ENCODE measurements at regions not wholly inside any gene's neighbourhood (a gene's known extent, or its start where the extent isn't known, plus 50 kb on each side); places are given as distances from the start of the nearest gene placed in this dataset.
"Not testable (repeated sequence)": the region's sequence is repeated elsewhere in the genome, so short reads cannot be mapped to it uniquely, and the experiment has no call there.

- Mint-ChIP-seq H3K27me3 (no peaks in the 10 kb centered on the region), H3K27ac (no peak overlapping the region), H3K9me3 (no peaks in the 10 kb centered on the region), H3K4me1 (ENCODE audit: low read depth) (no peaks in the 10 kb centered on the region), H3K4me3 (no peak overlapping the region), H3K36me3 (ENCODE audit: low read depth) (no peaks in the 10 kb centered on the region)
- intact Hi-C loops (cut with micrococcal nuclease) = no loop called here
Measured at GRCh38 chr7:19369182-19369581, 224.0 kb upstream of the FERD3L start.

- no peaks in the 10 kb centered on the region for H3K4me1 Mint-ChIP-seq (ENCODE audit: low read depth)
- H3K27me3 Mint-ChIP-seq = no peaks in the 10 kb centered on the region
- no peaks in the 10 kb centered on the region for H3K36me3 Mint-ChIP-seq (ENCODE audit: low read depth)
- H3K9me3 Mint-ChIP-seq = no peaks in the 10 kb centered on the region
- H3K4me3 Mint-ChIP-seq = no peak overlapping the region
- intact Hi-C loops (cut with micrococcal nuclease) = no loop called here
- no peak overlapping the region for H3K27ac Mint-ChIP-seq
Measured at GRCh38 chr7:19368491-19368925, 223.3 kb upstream of the FERD3L start.

GRCh38 chr7:19364950-19365349, 219.7 kb upstream of the FERD3L start:
- no peaks in the 10 kb centered on the region for H3K4me1 Mint-ChIP-seq (ENCODE audit: low read depth)
- H3K36me3 Mint-ChIP-seq (ENCODE audit: low read depth) = no peaks in the 10 kb centered on the region
- no peak overlapping the region for H3K27ac Mint-ChIP-seq
- no peaks in the 10 kb centered on the region for H3K27me3 Mint-ChIP-seq
- no peak overlapping the region for H3K4me3 Mint-ChIP-seq
- intact Hi-C loops (cut with micrococcal nuclease) = no loop called here
- H3K9me3 Mint-ChIP-seq = no peaks in the 10 kb centered on the region

- no peaks in the 10 kb centered on the region for H3K9me3 Mint-ChIP-seq
- H3K27ac Mint-ChIP-seq = no peak overlapping the region
- intact Hi-C loops (cut with micrococcal nuclease) = no loop called here
- no peaks in the 10 kb centered on the region for H3K27me3 Mint-ChIP-seq
- no peaks in the 10 kb centered on the region for H3K36me3 Mint-ChIP-seq (ENCODE audit: low read depth)
- no peaks in the 10 kb centered on the region for H3K4me1 Mint-ChIP-seq (ENCODE audit: low read depth)
- no peak overlapping the region for H3K4me3 Mint-ChIP-seq
Measured at GRCh38 chr7:19362099-19362498, 216.9 kb upstream of the FERD3L start.

GRCh38 chr7:19353180-19353579, 208.0 kb upstream of the FERD3L start:
- no peaks in the 10 kb centered on the region for H3K9me3 Mint-ChIP-seq
- no peak overlapping the region for H3K27ac Mint-ChIP-seq
- no peaks in the 10 kb centered on the region for H3K27me3 Mint-ChIP-seq
- H3K4me3 Mint-ChIP-seq = no peak overlapping the region
- H3K36me3 Mint-ChIP-seq (ENCODE audit: low read depth) = no peaks in the 10 kb centered on the region
- H3K4me1 Mint-ChIP-seq (ENCODE audit: low read depth) = no peaks in the 10 kb centered on the region
- intact Hi-C loops (cut with micrococcal nuclease) = no loop called here

GRCh38 chr7:19352305-19352695, 207.1 kb upstream of the FERD3L start:
- Mint-ChIP-seq H3K27ac (no peak overlapping the region), H3K4me1 (ENCODE audit: low read depth) (no peaks in the 10 kb centered on the region), H3K27me3 (no peaks in the 10 kb centered on the region), H3K36me3 (ENCODE audit: low read depth) (no peaks in the 10 kb centered on the region), H3K4me3 (no peak overlapping the region), H3K9me3 (no peaks in the 10 kb centered on the region)
- intact Hi-C loops (cut with micrococcal nuclease) = no loop called here

GRCh38 chr7:19351341-19352304, 206.4 kb upstream of the FERD3L start:
- Mint-ChIP-seq H3K4me3 (no peak overlapping the region), H3K4me1 (ENCODE audit: low read depth) (no peaks in the 10 kb centered on the region), H3K27ac (no peak overlapping the region), H3K27me3 (no peaks in the 10 kb centered on the region), H3K36me3 (ENCODE audit: low read depth) (no peaks in the 10 kb centered on the region), H3K9me3 (no peaks in the 10 kb centered on the region)
- intact Hi-C loops (cut with micrococcal nuclease) = no loop called here

- H3K27ac Mint-ChIP-seq = no peak overlapping the region
- no peak overlapping the region for H3K4me3 Mint-ChIP-seq
- no peaks in the 10 kb centered on the region for H3K27me3 Mint-ChIP-seq
- intact Hi-C loops (cut with micrococcal nuclease) = no loop called here
- H3K36me3 Mint-ChIP-seq (ENCODE audit: low read depth) = no peaks in the 10 kb centered on the region
- H3K4me1 Mint-ChIP-seq (ENCODE audit: low read depth) = no peaks in the 10 kb centered on the region
- H3K9me3 Mint-ChIP-seq = peaks cover 8% of the 10 kb centered on the region
Measured at GRCh38 chr7:19339512-19339911, 194.3 kb upstream of the FERD3L start.

- H3K27ac Mint-ChIP-seq; H3K27me3 Mint-ChIP-seq; H3K4me1 Mint-ChIP-seq (ENCODE audit: low read depth); H3K9me3 Mint-ChIP-seq; H3K36me3 Mint-ChIP-seq (ENCODE audit: low read depth); H3K4me3 Mint-ChIP-seq; intact Hi-C loops (cut with micrococcal nuclease): not testable (repeated sequence)
Measured at GRCh38 chr7:19338512-19338911, 193.3 kb upstream of the FERD3L start.

- intact Hi-C loops (cut with micrococcal nuclease) = no loop called here
- no peaks in the 10 kb centered on the region for H3K4me1 Mint-ChIP-seq (ENCODE audit: low read depth)
Measured at GRCh38 chr7:19336836-19337383, 191.7 kb upstream of the FERD3L start.

GRCh38 chr7:19333706-19334105, 188.5 kb upstream of the FERD3L start:
- H3K27me3 Mint-ChIP-seq = no peaks in the 10 kb centered on the region
- H3K4me3 Mint-ChIP-seq = no peak overlapping the region
- H3K4me1 Mint-ChIP-seq (ENCODE audit: low read depth) = no peaks in the 10 kb centered on the region
- no peak overlapping the region for H3K27ac Mint-ChIP-seq
- intact Hi-C loops (cut with micrococcal nuclease) = no loop called here
- no peaks in the 10 kb centered on the region for H3K36me3 Mint-ChIP-seq (ENCODE audit: low read depth)
- H3K9me3 Mint-ChIP-seq = no peaks in the 10 kb centered on the region

More at GRCh38 chr7:19336836-19337383, 191.7 kb upstream of the FERD3L start:
- Mint-ChIP-seq H3K9me3 (peaks cover 8% of the 10 kb centered on the region), H3K27me3 (no peaks in the 10 kb centered on the region), H3K4me3 (no peak overlapping the region), H3K27ac (no peak overlapping the region), H3K36me3 (ENCODE audit: low read depth) (no peaks in the 10 kb centered on the region)

GRCh38 chr7:19327018-19327417, 181.8 kb upstream of the FERD3L start:
- Mint-ChIP-seq H3K27me3 (no peaks in the 10 kb centered on the region), H3K27ac (no peak overlapping the region), H3K36me3 (ENCODE audit: low read depth) (no peaks in the 10 kb centered on the region), H3K4me3 (no peak overlapping the region), H3K4me1 (ENCODE audit: low read depth) (no peaks in the 10 kb centered on the region), H3K9me3 (no peaks in the 10 kb centered on the region)
- intact Hi-C loops (cut with micrococcal nuclease) = no loop called here

- Mint-ChIP-seq H3K27ac (no peak overlapping the region), H3K4me3 (no peak overlapping the region), H3K27me3 (no peaks in the 10 kb centered on the region), H3K36me3 (ENCODE audit: low read depth) (no peaks in the 10 kb centered on the region), H3K4me1 (ENCODE audit: low read depth) (no peaks in the 10 kb centered on the region), H3K9me3 (no peaks in the 10 kb centered on the region)
- intact Hi-C loops (cut with micrococcal nuclease) = no loop called here
Measured at GRCh38 chr7:19322002-19322401, 176.8 kb upstream of the FERD3L start.

GRCh38 chr7:19318287-19318686, 173.1 kb upstream of the FERD3L start:
- no peak overlapping the region for H3K4me3 Mint-ChIP-seq
- H3K27ac Mint-ChIP-seq = no peak overlapping the region
- no peaks in the 10 kb centered on the region for H3K4me1 Mint-ChIP-seq (ENCODE audit: low read depth)
- H3K27me3 Mint-ChIP-seq = no peaks in the 10 kb centered on the region
- no peaks in the 10 kb centered on the region for H3K36me3 Mint-ChIP-seq (ENCODE audit: low read depth)
- no peaks in the 10 kb centered on the region for H3K9me3 Mint-ChIP-seq
- intact Hi-C loops (cut with micrococcal nuclease) = no loop called here
